ENCODE measurements at regions not wholly inside any gene's neighbourhood (a gene's known extent, or its start where the extent isn't known, plus 50 kb on each side); places are given as distances from the start of the nearest gene placed in this dataset.

DNA sequence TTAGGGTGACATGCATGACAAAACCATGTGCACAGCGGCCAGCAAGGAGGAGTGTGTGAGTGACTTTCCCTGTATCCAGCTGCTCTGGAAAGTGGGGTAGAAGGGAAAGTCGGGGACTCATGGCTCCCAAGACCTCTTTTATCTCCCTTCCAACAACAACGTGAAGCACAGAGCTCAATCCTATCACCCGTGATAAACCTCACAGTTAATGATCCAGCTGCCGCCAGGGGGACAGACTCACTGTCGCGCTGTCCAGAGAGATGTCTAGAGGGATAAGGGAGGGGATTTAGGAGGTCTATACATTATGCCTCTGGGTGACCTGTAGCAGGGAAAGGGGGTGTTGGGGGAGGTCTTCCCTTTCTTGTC, 84.0 kb upstream of the SMNDC1 start (continued):
- no peak for TF ChIP-seq ZSCAN4 (tag by site-specific recombination; IDR thresholded peaks at IDR 0.05)
- TF ChIP-seq PRDM1 (tag by site-specific recombination; IDR thresholded peaks at IDR 0.05): peak; percentile 42; the same call in 1 of the 2 replicates

DNA sequence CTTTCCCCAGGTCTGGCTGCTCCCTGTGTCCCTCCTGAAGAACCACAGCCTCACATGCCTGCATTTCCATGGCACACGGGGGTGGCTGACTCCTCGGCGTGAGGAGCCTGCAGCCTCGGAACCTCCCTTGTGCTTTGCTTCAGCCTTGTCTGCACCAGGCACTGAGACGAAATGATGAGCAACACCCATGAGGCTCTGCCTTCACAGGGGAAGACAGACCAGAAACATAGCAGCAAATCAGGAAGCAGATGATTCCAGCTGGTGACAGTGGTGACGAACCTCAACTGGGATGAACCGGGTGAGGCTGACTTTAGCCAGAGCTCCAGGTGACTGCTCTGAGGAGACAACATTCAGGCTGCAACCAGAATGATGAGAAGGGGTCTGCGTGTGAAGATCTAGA, 84.5 kb upstream of the SMNDC1 start:
- no peaks in the 10 kb centered on the region for H3K4me1 ChIP-seq (ENCODE audit: control insufficient read depth, insufficient read depth, low read length)
- CTCF ChIA-PET: no interaction called here
- POLR2A ChIA-PET: no interaction called here
- H3K36me3 ChIP-seq (ENCODE audit: control insufficient read depth in 2 of 2, insufficient read depth in 1 of 2, low read length in 2 of 2): no peaks in the 10 kb centered on the region
- H3K4me3 ChIP-seq (ENCODE audit: low read depth, low read length): no peak overlapping the region
- TF ChIP-seq, protein P1, sequence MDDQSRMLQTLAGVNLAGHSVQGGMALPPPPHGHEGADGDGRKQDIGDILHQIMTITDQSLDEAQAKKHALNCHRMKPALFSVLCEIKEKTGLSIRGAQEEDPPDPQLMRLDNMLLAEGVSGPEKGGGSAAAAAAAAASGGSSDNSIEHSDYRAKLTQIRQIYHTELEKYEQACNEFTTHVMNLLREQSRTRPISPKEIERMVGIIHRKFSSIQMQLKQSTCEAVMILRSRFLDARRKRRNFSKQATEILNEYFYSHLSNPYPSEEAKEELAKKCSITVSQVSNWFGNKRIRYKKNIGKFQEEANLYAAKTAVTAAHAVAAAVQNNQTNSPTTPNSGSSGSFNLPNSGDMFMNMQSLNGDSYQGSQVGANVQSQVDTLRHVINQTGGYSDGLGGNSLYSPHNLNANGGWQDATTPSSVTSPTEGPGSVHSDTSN (CRISPR knock-in tag; IDR thresholded peaks at IDR 0.05): no peak
- TF ChIP-seq ZNF701 (tag by site-specific recombination; IDR thresholded peaks at IDR 0.05) (no peak), GLIS2 (tag by site-specific recombination; IDR thresholded peaks at IDR 0.05) (no peak), ZNF514 (tag by site-specific recombination; IDR thresholded peaks at IDR 0.05) (no peak), PRDM6 (tag by site-specific recombination; IDR thresholded peaks at IDR 0.05) (no peak), HOXA7 (CRISPR knock-in tag; IDR thresholded peaks at IDR 0.05; ENCODE audit: borderline replicate concordance) (no peak), ZNF112 (tag by site-specific recombination; IDR thresholded peaks at IDR 0.05) (no peak), ZNF335 (tag by site-specific recombination; conservative IDR thresholded peaks at IDR 0.05) (no peak), ZFP37 (tag by site-specific recombination; IDR thresholded peaks at IDR 0.05) (no peak)
- TF ChIP-seq, protein P2, sequence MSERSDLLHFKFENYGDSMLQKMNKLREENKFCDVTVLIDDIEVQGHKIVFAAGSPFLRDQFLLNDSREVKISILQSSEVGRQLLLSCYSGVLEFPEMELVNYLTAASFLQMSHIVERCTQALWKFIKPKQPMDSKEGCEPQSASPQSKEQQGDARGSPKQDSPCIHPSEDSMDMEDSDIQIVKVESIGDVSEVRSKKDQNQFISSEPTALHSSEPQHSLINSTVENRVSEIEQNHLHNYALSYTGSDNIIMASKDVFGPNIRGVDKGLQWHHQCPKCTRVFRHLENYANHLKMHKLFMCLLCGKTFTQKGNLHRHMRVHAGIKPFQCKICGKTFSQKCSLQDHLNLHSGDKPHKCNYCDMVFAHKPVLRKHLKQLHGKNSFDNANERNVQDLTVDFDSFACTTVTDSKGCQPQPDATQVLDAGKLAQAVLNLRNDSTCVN (tag by site-specific recombination; optimal IDR thresholded peaks at IDR 0.05): no peak
- TF ChIP-seq, protein P3, sequence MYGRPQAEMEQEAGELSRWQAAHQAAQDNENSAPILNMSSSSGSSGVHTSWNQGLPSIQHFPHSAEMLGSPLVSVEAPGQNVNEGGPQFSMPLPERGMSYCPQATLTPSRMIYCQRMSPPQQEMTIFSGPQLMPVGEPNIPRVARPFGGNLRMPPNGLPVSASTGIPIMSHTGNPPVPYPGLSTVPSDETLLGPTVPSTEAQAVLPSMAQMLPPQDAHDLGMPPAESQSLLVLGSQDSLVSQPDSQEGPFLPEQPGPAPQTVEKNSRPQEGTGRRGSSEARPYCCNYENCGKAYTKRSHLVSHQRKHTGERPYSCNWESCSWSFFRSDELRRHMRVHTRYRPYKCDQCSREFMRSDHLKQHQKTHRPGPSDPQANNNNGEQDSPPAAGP (tag by site-specific recombination; IDR thresholded peaks at IDR 0.05): no peak
- TF ChIP-seq, protein P4, sequence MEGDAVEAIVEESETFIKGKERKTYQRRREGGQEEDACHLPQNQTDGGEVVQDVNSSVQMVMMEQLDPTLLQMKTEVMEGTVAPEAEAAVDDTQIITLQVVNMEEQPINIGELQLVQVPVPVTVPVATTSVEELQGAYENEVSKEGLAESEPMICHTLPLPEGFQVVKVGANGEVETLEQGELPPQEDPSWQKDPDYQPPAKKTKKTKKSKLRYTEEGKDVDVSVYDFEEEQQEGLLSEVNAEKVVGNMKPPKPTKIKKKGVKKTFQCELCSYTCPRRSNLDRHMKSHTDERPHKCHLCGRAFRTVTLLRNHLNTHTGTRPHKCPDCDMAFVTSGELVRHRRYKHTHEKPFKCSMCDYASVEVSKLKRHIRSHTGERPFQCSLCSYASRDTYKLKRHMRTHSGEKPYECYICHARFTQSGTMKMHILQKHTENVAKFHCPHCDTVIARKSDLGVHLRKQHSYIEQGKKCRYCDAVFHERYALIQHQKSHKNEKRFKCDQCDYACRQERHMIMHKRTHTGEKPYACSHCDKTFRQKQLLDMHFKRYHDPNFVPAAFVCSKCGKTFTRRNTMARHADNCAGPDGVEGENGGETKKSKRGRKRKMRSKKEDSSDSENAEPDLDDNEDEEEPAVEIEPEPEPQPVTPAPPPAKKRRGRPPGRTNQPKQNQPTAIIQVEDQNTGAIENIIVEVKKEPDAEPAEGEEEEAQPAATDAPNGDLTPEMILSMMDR (tag by site-specific recombination; IDR thresholded peaks at IDR 0.05): no peak
- H3K9me3 ChIP-seq (ENCODE audit: control insufficient read depth, insufficient read depth, low read depth, low read length): no peaks in the 10 kb centered on the region
- no peak overlapping the region for H3K27ac ChIP-seq (ENCODE audit: extremely low read depth, low read depth, low read length)

- no peaks in the 10 kb centered on the region for H3K4me1 ChIP-seq (ENCODE audit: control insufficient read depth, insufficient read depth, low read length)
- TF ChIP-seq ZNF792 (tag by site-specific recombination; IDR thresholded peaks at IDR 0.05) (no peak), ZNF169 (tag by site-specific recombination; IDR thresholded peaks at IDR 0.05) (no peak), ZNF514 (tag by site-specific recombination; IDR thresholded peaks at IDR 0.05) (no peak), WT1 (tag by site-specific recombination; IDR thresholded peaks at IDR 0.05) (no peak), KLF16 (tag by site-specific recombination; IDR thresholded peaks at IDR 0.05) (no peak), ZNF366 (tag by site-specific recombination; conservative IDR thresholded peaks at IDR 0.05) (no peak)
- no peaks in the 10 kb centered on the region for H3K36me3 ChIP-seq (ENCODE audit: control insufficient read depth in 2 of 2, insufficient read depth in 1 of 2, low read length in 2 of 2)
- no peaks in the 10 kb centered on the region for H3K9me3 ChIP-seq (ENCODE audit: control insufficient read depth, insufficient read depth, low read depth, low read length)
- ChIA-PET CTCF (interaction anchor here (2.2 kb wide), 1 partner anchor 38 kb away, joined by 8 read pairs; no protein-coding TSS in a partner anchor), POLR2A (interaction anchor here (0.7 kb wide), 1 partner anchor 148 kb away, joined by 3 read pairs; no protein-coding TSS in a partner anchor)
- H3K4me3 ChIP-seq (ENCODE audit: low read depth, low read length): no peak overlapping the region
- H3K27ac ChIP-seq (ENCODE audit: extremely low read depth, low read depth, low read length): no peak overlapping the region
Measured at GRCh38 chr10:110391541-110391940, 86.8 kb upstream of the SMNDC1 start.
